CD4-positive, alpha-beta T cell (primary cell): ENCODE measurements at regions not wholly inside any gene's neighbourhood (a gene's known extent, or its start where the extent isn't known, plus 50 kb on each side); places are given as distances from the start of the nearest gene placed in this dataset.
A peak's percentile ranks its signal among the peaks of the same experiment; 100 is the strongest.

ENCODE experiments used
- ATAC-seq: fragments of 200-7000 bp; cut with Tn5 transposase; one replicate; pipeline ENCODE4 v1.10.0; 2022; ENCODE audit warnings: mild to moderate bottlenecking; ENCODE audit not compliant: poor library complexity
- CTCF ChIA-PET: fragments of 350-600 bp; sonication (Branson Sonifier 250); formaldehyde crosslinking; loops from one replicate; lab custom pipeline; 2021; ENCODE audit warnings: antibody characterized with exemption, inconsistent platforms; lab: Charles Lee
- POLR2A ChIA-PET: fragments of 350-600 bp; sonication (Branson Sonifier 250); formaldehyde crosslinking; loops from one replicate; lab custom pipeline; 2021; ENCODE audit warnings: antibody characterized with exemption, inconsistent platforms; lab: Charles Lee
- DNase-seq, 14 experiments: peaks; one replicate each; pipeline ENCODE4 v3.0.0-alpha.2; 2013 to 2020; ENCODE audit warnings: mixed read lengths in 2 of 14
- H3K27ac ChIP-seq, 2 donors: one replicate each; pipeline versions ENCODE4 v1.5.1 to v1.7.0; 2013; ENCODE audit warnings: low read length in 2 of 2, low read depth in 1 of 2, mild to moderate bottlenecking in 1 of 2
- H3K27me3 ChIP-seq, 2 experiments: 1 replicate in 1 of 2; 2 replicates in 1 of 2; pipeline versions ENCODE4 v1.6.1 to v1.7.0; 2013; ENCODE audit warnings: low read length in 2 of 2, control low read depth in 1 of 2, mild to moderate bottlenecking in 1 of 2, moderate library complexity in 1 of 2; ENCODE audit not compliant: insufficient read depth in 2 of 2, control insufficient read depth in 1 of 2
- H3K36me3 ChIP-seq: one replicate; pipeline ENCODE4 v1.6.1; 2013; ENCODE audit warnings: low read length, control low read depth; ENCODE audit not compliant: insufficient read depth
- H3K4me1 ChIP-seq: one replicate; pipeline ENCODE4 v1.6.1; 2013; ENCODE audit warnings: low read length, control low read depth; ENCODE audit not compliant: insufficient read depth
- H3K4me3 ChIP-seq: one replicate; pipeline ENCODE4 v1.5.1; 2013; ENCODE audit warnings: mild to moderate bottlenecking, low read length, moderate library complexity
- H3K9me3 ChIP-seq, 2 experiments: 1 replicate in 1 of 2; 2 replicates in 1 of 2; pipeline versions ENCODE4 v1.6.1 to v1.7.0; 2013; ENCODE audit warnings: low read length in 2 of 2, mild to moderate bottlenecking in 2 of 2, control low read depth in 1 of 2, moderate library complexity in 1 of 2; ENCODE audit not compliant: control insufficient read depth in 1 of 2, insufficient read depth in 1 of 2
- H3K27ac Mint-ChIP-seq: one replicate; pipeline ENCODE4 v1.8.0; 2020; ENCODE audit warnings: mixed read lengths
- H3K27me3 Mint-ChIP-seq: one replicate; pipeline ENCODE4 v1.8.0; 2021; ENCODE audit warnings: mixed read lengths
- H3K36me3 Mint-ChIP-seq: one replicate; pipeline ENCODE4 v1.8.0; 2021; ENCODE audit warnings: low read depth, mixed read lengths
- H3K4me1 Mint-ChIP-seq: one replicate; pipeline ENCODE4 v1.8.0; 2021; ENCODE audit warnings: low read depth, mixed read lengths
- H3K4me3 Mint-ChIP-seq: one replicate; pipeline ENCODE4 v1.8.0; 2020; ENCODE audit warnings: mild to moderate bottlenecking, mixed read lengths
- H3K9me3 Mint-ChIP-seq: one replicate; pipeline ENCODE4 v1.8.0; 2020; ENCODE audit warnings: mixed read lengths
- intact Hi-C, 2 experiments: fragments of 100-400 bp; cut with DNase I in 1 of 2; cut with micrococcal nuclease in 1 of 2; formaldehyde crosslinking; loops; one replicate each; pipeline versions ENCODE4 v1.15.1 to v1.9.0; 2023 to 2025; cut with DNase I, micrococcal nuclease
- TF ChIP-seq, protein P1 (sequence below): fragments of 200-600 bp; IDR thresholded peaks from one replicate; pipeline ENCODE4 v1.8.0; 2022; ENCODE audit warnings: antibody characterized with exemption, mild to moderate bottlenecking

DNA sequence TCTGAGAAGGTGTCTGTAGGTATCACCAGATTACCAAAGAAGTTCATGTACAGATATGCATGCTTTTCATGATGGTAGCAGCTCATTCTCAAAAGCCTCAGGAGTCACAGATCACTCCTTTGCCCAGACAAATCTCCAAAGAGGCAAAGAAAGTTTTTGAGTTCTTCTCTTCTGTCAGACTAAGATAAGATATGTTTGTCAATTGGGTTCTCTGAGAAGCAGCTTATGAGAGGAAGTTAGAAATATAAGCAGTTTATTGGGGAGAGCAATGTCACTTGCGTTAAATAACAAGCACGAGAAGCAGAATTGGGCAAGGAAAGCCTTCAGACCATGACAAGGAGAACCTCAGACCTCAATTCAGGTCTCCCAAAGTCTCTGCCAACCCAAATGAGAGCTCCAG is 219.2 kb upstream of the KLF4 start:
- H3K4me1 Mint-ChIP-seq, result no peaks in the 10 kb centered on the region
- Histone ChIP-seq H3K27ac (no peak overlapping the region), H3K36me3 (no peaks in the 10 kb centered on the region), H3K4me1 (no peaks in the 10 kb centered on the region), H3K4me3 (no peak overlapping the region), H3K27me3 (no peaks in the 10 kb centered on the region), H3K9me3 (peaks cover 0 to 5% of the 10 kb centered on the region in 2 experiments)
- POLR2A ChIA-PET, result no interaction called here
- intact Hi-C loops, result no loop called here
- no peak for DNase-seq
- TF ChIP-seq, protein P1, sequence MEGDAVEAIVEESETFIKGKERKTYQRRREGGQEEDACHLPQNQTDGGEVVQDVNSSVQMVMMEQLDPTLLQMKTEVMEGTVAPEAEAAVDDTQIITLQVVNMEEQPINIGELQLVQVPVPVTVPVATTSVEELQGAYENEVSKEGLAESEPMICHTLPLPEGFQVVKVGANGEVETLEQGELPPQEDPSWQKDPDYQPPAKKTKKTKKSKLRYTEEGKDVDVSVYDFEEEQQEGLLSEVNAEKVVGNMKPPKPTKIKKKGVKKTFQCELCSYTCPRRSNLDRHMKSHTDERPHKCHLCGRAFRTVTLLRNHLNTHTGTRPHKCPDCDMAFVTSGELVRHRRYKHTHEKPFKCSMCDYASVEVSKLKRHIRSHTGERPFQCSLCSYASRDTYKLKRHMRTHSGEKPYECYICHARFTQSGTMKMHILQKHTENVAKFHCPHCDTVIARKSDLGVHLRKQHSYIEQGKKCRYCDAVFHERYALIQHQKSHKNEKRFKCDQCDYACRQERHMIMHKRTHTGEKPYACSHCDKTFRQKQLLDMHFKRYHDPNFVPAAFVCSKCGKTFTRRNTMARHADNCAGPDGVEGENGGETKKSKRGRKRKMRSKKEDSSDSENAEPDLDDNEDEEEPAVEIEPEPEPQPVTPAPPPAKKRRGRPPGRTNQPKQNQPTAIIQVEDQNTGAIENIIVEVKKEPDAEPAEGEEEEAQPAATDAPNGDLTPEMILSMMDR, result no peak
- H3K27me3 Mint-ChIP-seq, result no peaks in the 10 kb centered on the region
- CTCF ChIA-PET, result no interaction called here
- H3K4me3 Mint-ChIP-seq, result no peak overlapping the region
- H3K36me3 Mint-ChIP-seq, result no peaks in the 10 kb centered on the region
- no peak overlapping the region for H3K27ac Mint-ChIP-seq
- peaks cover 3% of the 10 kb centered on the region for H3K9me3 Mint-ChIP-seq
- ATAC-seq, result no peak

DNA sequence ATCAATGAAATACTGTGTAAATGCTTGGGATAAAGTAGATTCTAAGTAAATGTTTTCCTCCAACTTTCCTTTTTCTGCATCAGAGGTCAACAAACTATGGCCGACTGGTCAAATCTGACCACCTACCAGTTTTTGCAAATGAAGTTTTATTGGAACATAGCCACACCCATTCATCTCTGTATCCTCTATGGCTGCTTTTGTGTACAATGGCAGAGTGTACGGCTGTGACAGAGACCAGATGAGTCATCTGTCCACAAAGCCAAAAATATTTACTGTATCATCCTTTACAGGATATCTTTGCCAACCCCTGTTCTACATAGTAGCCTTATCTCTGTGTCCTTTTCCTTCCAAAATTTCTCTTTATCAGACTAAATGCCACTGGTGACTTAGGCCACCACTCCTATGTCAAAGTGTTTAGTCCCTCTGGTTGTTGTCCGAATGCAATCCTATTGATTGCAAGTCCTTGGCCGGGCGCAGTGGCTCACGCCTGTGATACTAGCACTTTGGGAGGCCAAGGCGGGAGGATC is 218.4 kb upstream of the KLF4 start:
- CTCF ChIA-PET, result no interaction called here
- Histone ChIP-seq H3K36me3 (no peaks in the 10 kb centered on the region), H3K27me3 (no peaks in the 10 kb centered on the region), H3K27ac (no peak overlapping the region), H3K4me1 (no peaks in the 10 kb centered on the region), H3K4me3 (no peak overlapping the region), H3K9me3 (peaks cover 0 to 5% of the 10 kb centered on the region in 2 experiments)
- intact Hi-C loops, result no loop called here
- H3K36me3 Mint-ChIP-seq, result no peaks in the 10 kb centered on the region
- H3K27ac Mint-ChIP-seq, result no peak overlapping the region
- DNase-seq (peak in 1 of 14 experiments; percentile 8), ATAC-seq (no peak)
- peaks cover 10% of the 10 kb centered on the region for H3K9me3 Mint-ChIP-seq
- H3K27me3 Mint-ChIP-seq, result no peaks in the 10 kb centered on the region
- POLR2A ChIA-PET, result no interaction called here
- no peak overlapping the region for H3K4me3 Mint-ChIP-seq
- no peaks in the 10 kb centered on the region for H3K4me1 Mint-ChIP-seq
- TF ChIP-seq, protein P1, result no peak

DNA sequence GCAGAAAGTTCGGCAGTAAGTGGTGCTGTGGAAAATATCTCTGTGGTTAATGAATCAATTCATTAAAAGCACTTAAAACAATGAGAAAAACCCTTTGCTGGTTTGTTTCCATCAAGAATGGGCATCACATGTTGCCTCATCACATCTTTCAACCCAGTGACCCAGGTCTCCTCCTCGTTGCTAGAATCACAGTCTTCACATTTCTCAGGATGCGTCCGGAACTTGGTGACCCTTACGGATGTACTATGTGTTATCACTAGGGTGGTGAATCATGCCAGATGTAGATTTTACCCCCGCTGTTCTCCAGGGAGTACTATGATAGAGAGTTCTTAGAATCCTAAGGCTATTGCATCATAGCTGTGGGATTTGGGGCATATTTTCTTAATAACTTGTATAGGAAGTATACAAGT is 217.9 kb upstream of the KLF4 start:
- Mint-ChIP-seq H3K9me3 (peaks cover 10% of the 10 kb centered on the region), H3K27me3 (no peaks in the 10 kb centered on the region), H3K27ac (no peak overlapping the region), H3K4me1 (no peaks in the 10 kb centered on the region), H3K36me3 (no peaks in the 10 kb centered on the region), H3K4me3 (no peak overlapping the region)
- intact Hi-C loops, result no loop called here
- Histone ChIP-seq H3K4me3 (no peak overlapping the region), H3K27ac (no peak overlapping the region), H3K9me3 (peaks cover 0 to 5% of the 10 kb centered on the region in 2 experiments), H3K36me3 (no peaks in the 10 kb centered on the region), H3K27me3 (no peaks in the 10 kb centered on the region), H3K4me1 (no peaks in the 10 kb centered on the region)
- TF ChIP-seq, protein P1, result no peak
- no peak for DNase-seq
- ATAC-seq, result no peak
- CTCF ChIA-PET, result no interaction called here
- POLR2A ChIA-PET, result no interaction called here
